ENCODE measurements at regions not wholly inside any gene's neighbourhood (a gene's known extent, or its start where the extent isn't known, plus 50 kb on each side); places are given as distances from the start of the nearest gene placed in this dataset.

- TF ChIP-seq, protein P1, sequence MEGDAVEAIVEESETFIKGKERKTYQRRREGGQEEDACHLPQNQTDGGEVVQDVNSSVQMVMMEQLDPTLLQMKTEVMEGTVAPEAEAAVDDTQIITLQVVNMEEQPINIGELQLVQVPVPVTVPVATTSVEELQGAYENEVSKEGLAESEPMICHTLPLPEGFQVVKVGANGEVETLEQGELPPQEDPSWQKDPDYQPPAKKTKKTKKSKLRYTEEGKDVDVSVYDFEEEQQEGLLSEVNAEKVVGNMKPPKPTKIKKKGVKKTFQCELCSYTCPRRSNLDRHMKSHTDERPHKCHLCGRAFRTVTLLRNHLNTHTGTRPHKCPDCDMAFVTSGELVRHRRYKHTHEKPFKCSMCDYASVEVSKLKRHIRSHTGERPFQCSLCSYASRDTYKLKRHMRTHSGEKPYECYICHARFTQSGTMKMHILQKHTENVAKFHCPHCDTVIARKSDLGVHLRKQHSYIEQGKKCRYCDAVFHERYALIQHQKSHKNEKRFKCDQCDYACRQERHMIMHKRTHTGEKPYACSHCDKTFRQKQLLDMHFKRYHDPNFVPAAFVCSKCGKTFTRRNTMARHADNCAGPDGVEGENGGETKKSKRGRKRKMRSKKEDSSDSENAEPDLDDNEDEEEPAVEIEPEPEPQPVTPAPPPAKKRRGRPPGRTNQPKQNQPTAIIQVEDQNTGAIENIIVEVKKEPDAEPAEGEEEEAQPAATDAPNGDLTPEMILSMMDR (IDR thresholded peaks at IDR 0.05), result no peak
- no peak for TF ChIP-seq EZH2 (IDR thresholded peaks at IDR 0.05)
Measured at GRCh38 chr10:8356283-8356682, 301.8 kb downstream of the GATA3 start.

Measured in neural progenitor cell (in vitro differentiated cells).